OCI-LY1 (cell line): ENCODE measurements at regions not wholly inside any gene's neighbourhood (a gene's known extent, or its start where the extent isn't known, plus 50 kb on each side); places are given as distances from the start of the nearest gene placed in this dataset.

Experiments
- H2AFZ ChIP-seq: fragments of 200-600 bp; sonication (generic), shearing (Covaris generic); 2 replicates; pipeline ENCODE4 v1.6.0; 2014; ENCODE audit warnings: antibody characterized with exemption, mild to moderate bottlenecking, low read length
- H3F3A ChIP-seq: fragments of 200-600 bp; sonication (generic), shearing (Covaris generic); 2 replicates; pipeline ENCODE4 v1.6.0; 2014; ENCODE audit warnings: mild to moderate bottlenecking, antibody characterized with exemption, low read length, moderate library complexity; ENCODE audit not compliant: insufficient read depth
- H3K27ac ChIP-seq: fragments of 200-600 bp; sonication (generic); 2 replicates; pipeline ENCODE4 v1.5.1; 2014; ENCODE audit warnings: low read length, mixed run types, mild to moderate bottlenecking, low read depth; ENCODE audit not compliant: poor library complexity, severe bottlenecking
- H3K27me3 ChIP-seq: fragments of 200-600 bp; sonication (generic); 2 replicates; pipeline ENCODE4 v1.6.0; 2014; ENCODE audit warnings: antibody characterized with exemption, mild to moderate bottlenecking, low read length, moderate library complexity; ENCODE audit not compliant: insufficient read depth
- H3K36me3 ChIP-seq: fragments of 200-600 bp; sonication (generic); 2 replicates; pipeline ENCODE4 v1.6.1; 2014; ENCODE audit warnings: mild to moderate bottlenecking, antibody characterized with exemption, low read length, moderate library complexity, mixed read lengths; ENCODE audit not compliant: insufficient read depth
- H3K4me1 ChIP-seq: fragments of 200-600 bp; sonication (generic); 2 replicates; pipeline ENCODE4 v1.5.1; 2014; ENCODE audit warnings: mild to moderate bottlenecking, low read length, moderate library complexity; ENCODE audit not compliant: insufficient read depth, severe bottlenecking
- H3K4me2 ChIP-seq: fragments of 200-600 bp; sonication (generic), shearing (Covaris generic); 2 replicates; pipeline ENCODE4 v1.6.1; 2014; ENCODE audit warnings: low read length
- H3K4me3 ChIP-seq: fragments of 200-600 bp; sonication (generic); 2 replicates; pipeline ENCODE4 v1.5.1; 2014; ENCODE audit warnings: low read length, low read depth, mild to moderate bottlenecking, mixed read lengths; ENCODE audit not compliant: poor library complexity, severe bottlenecking
- H3K79me2 ChIP-seq: fragments of 200-600 bp; shearing (Covaris generic); 2 replicates; pipeline ENCODE4 v1.6.1; 2016; ENCODE audit warnings: mixed run types, low read length, mixed read lengths; ENCODE audit not compliant: insufficient read depth
- H3K9ac ChIP-seq: fragments of 200-600 bp; sonication (generic), shearing (Covaris generic); 2 replicates; pipeline ENCODE4 v1.6.1; 2014; ENCODE audit warnings: mild to moderate bottlenecking, low read length, mixed read lengths
- H3K9me2 ChIP-seq: fragments of 200-600 bp; sonication (generic), shearing (Covaris generic); 2 replicates; pipeline ENCODE4 v1.6.1; 2014; ENCODE audit warnings: low read depth, mild to moderate bottlenecking, low read length, mixed read lengths
- H3K9me3 ChIP-seq: fragments of 200-600 bp; shearing (Covaris generic); 2 replicates; pipeline ENCODE4 v1.6.1; 2014; ENCODE audit warnings: low read length, mixed read lengths
- H4K20me1 ChIP-seq: fragments of 200-600 bp; sonication (generic), shearing (Covaris generic); 2 replicates; pipeline ENCODE4 v1.6.0; 2016; ENCODE audit warnings: mild to moderate bottlenecking, low read length; ENCODE audit not compliant: insufficient read depth
- CTCF ChIP-seq: fragments of 200-600 bp; sonication (generic), shearing (Covaris generic); IDR thresholded peaks from 2 replicates; pipeline ENCODE4 v1.5.1; 2017; ENCODE audit warnings: mild to moderate bottlenecking, antibody characterized with exemption, low read length, moderate library complexity, mixed read lengths
- EZH2 ChIP-seq: fragments of 200-600 bp; sonication (generic), shearing (Covaris generic); IDR thresholded peaks from 2 replicates; pipeline ENCODE4 v1.8.0; 2017; ENCODE audit warnings: borderline replicate concordance, mixed run types, mild to moderate bottlenecking, antibody characterized with exemption, low read length, moderate library complexity, mixed read lengths

DNA sequence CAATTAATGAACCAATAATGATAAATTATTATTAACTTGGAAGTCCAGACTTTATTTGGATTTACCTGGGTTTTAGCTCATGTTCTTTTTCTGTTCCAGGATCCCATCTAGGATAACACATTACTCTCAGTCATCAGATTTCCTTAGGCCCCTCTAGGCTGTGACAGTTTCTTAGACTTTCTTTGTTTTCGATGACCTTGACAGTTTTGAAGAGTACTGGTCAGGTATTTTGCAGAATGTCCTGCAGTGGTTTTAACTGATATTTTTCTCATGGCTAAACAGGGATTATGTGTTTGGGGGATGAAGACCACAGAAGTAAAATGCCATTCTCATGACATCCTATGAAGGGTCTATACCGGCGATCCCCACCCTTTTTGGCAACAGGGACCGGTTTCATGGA is 144.0 kb downstream of the NAV1 start:
- no peaks in the 10 kb centered on the region for H3K4me1 ChIP-seq
- H3K4me3 ChIP-seq: no peak overlapping the region
- H3K27ac ChIP-seq: no peak overlapping the region
- no peaks in the 10 kb centered on the region for H4K20me1 ChIP-seq
- TF ChIP-seq CTCF: no peak
- TF ChIP-seq EZH2: no peak
- no peak overlapping the region for H2AFZ ChIP-seq
- no peaks in the 10 kb centered on the region for H3K9me3 ChIP-seq
- H3K9me2 ChIP-seq: no peaks in the 10 kb centered on the region
- H3F3A ChIP-seq: no peaks in the 10 kb centered on the region
- H3K79me2 ChIP-seq: no peaks in the 10 kb centered on the region
- H3K4me2 ChIP-seq: no peak overlapping the region
- H3K36me3 ChIP-seq: no peaks in the 10 kb centered on the region
- 0 out of 2 replicates have a peak, but pooled peaks cover 6% of the 10 kb centered on the region for H3K27me3 ChIP-seq
- H3K9ac ChIP-seq: no peak overlapping the region

DNA sequence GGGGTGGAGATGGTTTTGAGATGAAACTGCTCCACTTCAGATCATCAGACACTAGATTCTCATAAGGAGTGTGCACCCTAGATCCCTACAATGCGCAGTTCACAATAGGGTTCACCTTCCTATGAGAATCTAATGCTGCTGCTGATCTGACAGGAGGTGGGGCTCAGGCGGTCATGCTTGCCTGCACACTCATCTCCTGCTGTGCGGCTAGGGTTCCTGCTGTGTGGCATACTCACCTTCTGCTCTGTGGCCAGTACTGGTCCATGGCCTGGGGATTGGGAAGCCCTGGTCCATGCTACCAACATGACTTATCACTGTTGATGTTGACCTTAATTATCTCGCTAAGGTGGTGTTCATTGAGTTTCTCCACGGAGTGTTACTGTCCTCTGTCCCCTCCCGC is 144.5 kb downstream of the NAV1 start:
- H3K79me2 ChIP-seq: no peaks in the 10 kb centered on the region
- no peaks in the 10 kb centered on the region for H3K4me1 ChIP-seq
- H3K4me2 ChIP-seq: no peak overlapping the region
- H3K9ac ChIP-seq: no peak overlapping the region
- no peak for TF ChIP-seq EZH2
- no peak for TF ChIP-seq CTCF
- no peak overlapping the region for H2AFZ ChIP-seq
- H4K20me1 ChIP-seq: no peaks in the 10 kb centered on the region
- no peaks in the 10 kb centered on the region for H3K36me3 ChIP-seq
- no peaks in the 10 kb centered on the region for H3K9me2 ChIP-seq
- no peak overlapping the region for H3K27ac ChIP-seq
- no peaks in the 10 kb centered on the region for H3F3A ChIP-seq
- no peak overlapping the region for H3K4me3 ChIP-seq
- H3K27me3 ChIP-seq: 0 out of 2 replicates have a peak, but pooled peaks cover 6% of the 10 kb centered on the region
- no peaks in the 10 kb centered on the region for H3K9me3 ChIP-seq

GRCh38 chr1:201685485-201685884 is 143.5 kb upstream of the IPO9 start:
- Histone ChIP-seq H3K9me3 (no peaks in the 10 kb centered on the region), H4K20me1 (no peaks in the 10 kb centered on the region), H3F3A (no peaks in the 10 kb centered on the region), H3K9me2 (no peaks in the 10 kb centered on the region), H3K27me3 (no peaks in the 10 kb centered on the region), H3K4me2 (no peak overlapping the region), H3K36me3 (no peaks in the 10 kb centered on the region), H3K4me3 (no peak overlapping the region), H3K79me2 (no peaks in the 10 kb centered on the region), H3K4me1 (no peaks in the 10 kb centered on the region), H3K27ac (no peak overlapping the region), H2AFZ (no peak overlapping the region), H3K9ac (no peak overlapping the region)
- TF ChIP-seq CTCF (no peak), EZH2 (no peak)
